Panc1 (cell line): ENCODE measurements at regions not wholly inside any gene's neighbourhood (a gene's known extent, or its start where the extent isn't known, plus 50 kb on each side); places are given as distances from the start of the nearest gene placed in this dataset.

Source experiments
- ATAC-seq: fragments of 200-7000 bp; cut with Tn5 transposase; 2 replicates; pipeline ENCODE4 v1.9.1; 2020; ENCODE audit warnings: mild to moderate bottlenecking, moderate library complexity
- BruUV-seq: library from RNA; stranded (reverse); fragments of 400-500 nt; replicated peaks from 2 replicates; lab custom pipeline; 2021; lab: Mats Ljungman, UMichigan
- CTCF ChIA-PET: fragments of 300-600 bp; sonication (Branson Sonifier 250); formaldehyde crosslinking; loops from one replicate; lab custom pipeline; 2022; ENCODE audit warnings: antibody characterized with exemption; lab: Charles Lee
- POLR2A ChIA-PET: fragments of 300-600 bp; sonication (Branson Sonifier 250); formaldehyde crosslinking; loops from one replicate; lab custom pipeline; 2022; ENCODE audit warnings: antibody characterized with exemption; lab: Charles Lee
- DNase-seq: peaks from one replicate; pipeline ENCODE4 v3.0.0-alpha.2; 2010; ENCODE audit warnings: low read depth, low spot score
- H3K27ac ChIP-seq: 2 replicates; pipeline ENCODE4 v1.5.1; 2011; ENCODE audit warnings: mild to moderate bottlenecking, low read length, inconsistent platforms
- H3K27me3 ChIP-seq: fragments of 200-500 bp; sonication (Bioruptor generic); 2 replicates; pipeline ENCODE4 v1.6.0; 2014; ENCODE audit warnings: low read length, inconsistent platforms; ENCODE audit not compliant: control insufficient read depth, insufficient read depth
- H3K36me3 ChIP-seq: fragments of 200-500 bp; sonication (Bioruptor generic); 2 replicates; pipeline ENCODE4 v1.5.1; 2014; ENCODE audit warnings: inconsistent platforms, mild to moderate bottlenecking, low read length, moderate library complexity; ENCODE audit not compliant: control insufficient read depth, insufficient read depth
- H3K4me1 ChIP-seq: 2 replicates; pipeline ENCODE4 v1.5.1; 2011; ENCODE audit warnings: inconsistent platforms, mild to moderate bottlenecking, low read length, moderate library complexity; ENCODE audit not compliant: control insufficient read depth, insufficient read depth
- H3K4me3 ChIP-seq, 2 experiments: 2 replicates each; pipeline ENCODE4 v1.5.1; 2011 to 2012; ENCODE audit warnings: low read depth in 2 of 2, low read length in 2 of 2, mild to moderate bottlenecking in 2 of 2, inconsistent platforms in 1 of 2, moderate library complexity in 1 of 2
- H3K9me3 ChIP-seq: fragments of 200-500 bp; sonication (Bioruptor generic); 2 replicates; pipeline ENCODE4 v1.5.1; 2014; ENCODE audit warnings: low read depth, mild to moderate bottlenecking, inconsistent platforms, low read length, moderate library complexity; ENCODE audit not compliant: control insufficient read depth, insufficient read depth
- POLR2AphosphoS5 ChIP-seq: IDR thresholded peaks from 2 replicates; pipeline ENCODE4 v1.6.1; 2012; ENCODE audit warnings: mild to moderate bottlenecking, low read depth, low read length, moderate library complexity
- SIN3A ChIP-seq: IDR thresholded peaks from 2 replicates; pipeline ENCODE4 v1.6.1; 2012; ENCODE audit warnings: low read depth, mild to moderate bottlenecking, low read length, moderate library complexity, borderline replicate concordance; ENCODE audit not compliant: insufficient read depth
- TCF7L2 ChIP-seq: IDR thresholded peaks from 2 replicates; pipeline ENCODE4 v1.6.1; 2011; ENCODE audit warnings: mild to moderate bottlenecking, low read depth, low read length, inconsistent platforms
- in situ Hi-C: cut with HindIII; loops from 2 replicates; pipeline ENCODE4 v1.10.0; 2016; ENCODE audit warnings: low sequenced_read_pairs, low pct_unique_long_range_greater_than_20kb
- intact Hi-C: fragments of 100-400 bp; cut with micrococcal nuclease; formaldehyde crosslinking; loops from one replicate; pipeline ENCODE4 v1.10.0; 2022; ENCODE audit not compliant: unreplicated experiment
- TF ChIP-seq, protein P1 (sequence below), 2 experiments: IDR thresholded peaks; 2 replicates each; pipeline ENCODE4 v1.6.1; 2011 to 2012; ENCODE audit warnings: low read depth in 2 of 2, control low read depth in 1 of 2, low read length in 1 of 2, mild to moderate bottlenecking in 1 of 2, moderate library complexity in 1 of 2; ENCODE audit not compliant: insufficient read depth in 1 of 2
- TF ChIP-seq, protein P2 (sequence below): fragments of 450-650 bp; IDR thresholded peaks from 2 replicates; pipeline ENCODE4 v1.5.1; 2017; ENCODE audit warnings: mild to moderate bottlenecking

DNA sequence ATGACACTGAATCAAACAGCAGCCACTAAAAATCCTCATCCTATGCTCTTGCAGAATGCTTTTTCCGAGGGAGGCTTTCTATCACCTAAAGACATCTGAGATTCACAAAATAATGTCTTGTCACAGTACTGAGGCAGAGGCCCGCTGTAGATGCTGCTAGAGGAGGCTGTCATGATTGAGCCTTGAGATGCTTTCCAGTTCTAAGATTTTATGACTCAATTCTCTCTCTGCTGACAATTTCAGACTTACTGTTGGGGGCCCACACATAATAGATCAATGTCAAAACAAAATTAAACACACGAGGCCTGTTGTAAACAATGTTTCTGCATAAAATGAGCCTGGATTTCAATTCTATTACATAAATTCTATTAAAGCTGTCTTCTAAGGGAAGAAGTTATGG is 132.7 kb upstream of the ARL4C start:
- ChIA-PET CTCF (no interaction called here), POLR2A (no interaction called here)
- H3K36me3 ChIP-seq: no peaks in the 10 kb centered on the region
- H3K9me3 ChIP-seq: no peaks in the 10 kb centered on the region
- DNase-seq (no peak), ATAC-seq (no peak)
- H3K27ac ChIP-seq: no peak overlapping the region
- H3K4me3 ChIP-seq: no peak overlapping the region
- intact Hi-C loops (no loop called here), in situ Hi-C loops (no loop called here)
- no peaks in the 10 kb centered on the region for H3K27me3 ChIP-seq
- TF ChIP-seq TCF7L2: no peak
- TF ChIP-seq SIN3A: no peak
- TF ChIP-seq, protein P1, sequence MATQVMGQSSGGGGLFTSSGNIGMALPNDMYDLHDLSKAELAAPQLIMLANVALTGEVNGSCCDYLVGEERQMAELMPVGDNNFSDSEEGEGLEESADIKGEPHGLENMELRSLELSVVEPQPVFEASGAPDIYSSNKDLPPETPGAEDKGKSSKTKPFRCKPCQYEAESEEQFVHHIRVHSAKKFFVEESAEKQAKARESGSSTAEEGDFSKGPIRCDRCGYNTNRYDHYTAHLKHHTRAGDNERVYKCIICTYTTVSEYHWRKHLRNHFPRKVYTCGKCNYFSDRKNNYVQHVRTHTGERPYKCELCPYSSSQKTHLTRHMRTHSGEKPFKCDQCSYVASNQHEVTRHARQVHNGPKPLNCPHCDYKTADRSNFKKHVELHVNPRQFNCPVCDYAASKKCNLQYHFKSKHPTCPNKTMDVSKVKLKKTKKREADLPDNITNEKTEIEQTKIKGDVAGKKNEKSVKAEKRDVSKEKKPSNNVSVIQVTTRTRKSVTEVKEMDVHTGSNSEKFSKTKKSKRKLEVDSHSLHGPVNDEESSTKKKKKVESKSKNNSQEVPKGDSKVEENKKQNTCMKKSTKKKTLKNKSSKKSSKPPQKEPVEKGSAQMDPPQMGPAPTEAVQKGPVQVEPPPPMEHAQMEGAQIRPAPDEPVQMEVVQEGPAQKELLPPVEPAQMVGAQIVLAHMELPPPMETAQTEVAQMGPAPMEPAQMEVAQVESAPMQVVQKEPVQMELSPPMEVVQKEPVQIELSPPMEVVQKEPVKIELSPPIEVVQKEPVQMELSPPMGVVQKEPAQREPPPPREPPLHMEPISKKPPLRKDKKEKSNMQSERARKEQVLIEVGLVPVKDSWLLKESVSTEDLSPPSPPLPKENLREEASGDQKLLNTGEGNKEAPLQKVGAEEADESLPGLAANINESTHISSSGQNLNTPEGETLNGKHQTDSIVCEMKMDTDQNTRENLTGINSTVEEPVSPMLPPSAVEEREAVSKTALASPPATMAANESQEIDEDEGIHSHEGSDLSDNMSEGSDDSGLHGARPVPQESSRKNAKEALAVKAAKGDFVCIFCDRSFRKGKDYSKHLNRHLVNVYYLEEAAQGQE (IDR thresholded peaks at IDR 0.05; ENCODE audit: insufficient read depth in 1 of 2, low read depth in 2 of 2, low read length in 1 of 2): no peak
- no peaks in the 10 kb centered on the region; the same call in 1 of the 2 replicates for H3K4me1 ChIP-seq
- BruUV-seq: no TSS peak

DNA sequence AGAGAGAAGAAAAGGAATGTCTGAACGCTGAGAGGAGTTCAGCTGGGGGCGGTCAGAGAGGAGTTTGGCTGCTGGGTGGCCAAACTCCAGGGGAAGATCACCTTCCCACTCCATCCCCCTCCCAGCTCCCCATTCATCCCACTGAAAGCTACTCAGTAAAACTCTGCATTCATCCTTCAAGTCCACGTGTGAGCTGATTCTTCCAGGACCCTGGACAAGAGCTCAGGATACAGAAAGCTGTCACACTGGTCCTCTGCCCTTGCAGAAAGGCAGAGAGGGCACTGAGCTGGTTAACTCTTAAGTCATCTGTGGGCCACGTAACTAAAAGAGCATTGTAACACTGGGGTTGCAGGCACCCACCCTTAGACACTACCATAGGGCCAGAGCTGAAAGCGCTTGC is 132.1 kb upstream of the ARL4C start:
- POLR2A ChIA-PET: no interaction called here
- Histone ChIP-seq H3K27me3 (no peaks in the 10 kb centered on the region), H3K9me3 (no peaks in the 10 kb centered on the region), H3K4me3 (no peak overlapping the region), H3K36me3 (no peaks in the 10 kb centered on the region), H3K4me1 (no peaks in the 10 kb centered on the region; the same call in 1 of the 2 replicates), H3K27ac (no peak overlapping the region)
- ATAC-seq (no peak), DNase-seq (no peak)
- intact Hi-C loops: no loop called here
- in situ Hi-C loops: no loop called here
- TF ChIP-seq, protein P1 (IDR thresholded peaks at IDR 0.05; ENCODE audit: insufficient read depth in 1 of 2, low read depth in 2 of 2, low read length in 1 of 2): peak; percentile 59 to 72
- no peak for TF ChIP-seq SIN3A
- no TSS peak for BruUV-seq
- CTCF ChIA-PET: no interaction called here

DNA sequence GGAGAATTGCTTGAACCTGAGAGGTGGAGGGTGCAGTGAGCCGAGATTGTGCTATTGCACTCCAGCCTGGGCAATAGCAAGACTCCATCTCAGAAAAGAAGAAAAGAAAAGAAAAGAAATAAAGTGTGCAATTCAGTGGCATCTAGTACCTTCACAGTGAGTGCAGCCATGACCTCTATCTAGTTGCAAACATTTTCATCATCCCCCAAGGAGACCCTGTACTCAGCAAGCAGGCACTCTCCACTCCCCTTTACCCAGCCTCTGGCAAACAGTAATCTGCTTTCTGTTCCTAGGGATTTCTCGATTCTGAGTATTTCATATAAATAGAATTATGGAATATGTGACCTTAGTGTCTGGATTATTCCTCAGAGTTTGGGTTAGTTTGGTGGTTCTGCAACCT is 130.4 kb upstream of the ARL4C start:
- BruUV-seq: no TSS peak

More for the DNA sequence above, 130.4 kb upstream of the ARL4C start:
- ATAC-seq (no peak), DNase-seq (no peak)
- in situ Hi-C loops: no loop called here
- POLR2A ChIA-PET: no interaction called here
- CTCF ChIA-PET: no interaction called here
- H3K9me3 ChIP-seq: no peaks in the 10 kb centered on the region
- intact Hi-C loops: no loop called here
- no peak overlapping the region for H3K27ac ChIP-seq
- no peaks in the 10 kb centered on the region for H3K36me3 ChIP-seq
- no peaks in the 10 kb centered on the region for H3K4me1 ChIP-seq
- TF ChIP-seq, protein P1 (IDR thresholded peaks at IDR 0.05; ENCODE audit: insufficient read depth in 1 of 2, low read depth in 2 of 2, low read length in 1 of 2): no peak
- TF ChIP-seq TCF7L2: no peak
- no peak for TF ChIP-seq POLR2AphosphoS5
- TF ChIP-seq, protein P2, sequence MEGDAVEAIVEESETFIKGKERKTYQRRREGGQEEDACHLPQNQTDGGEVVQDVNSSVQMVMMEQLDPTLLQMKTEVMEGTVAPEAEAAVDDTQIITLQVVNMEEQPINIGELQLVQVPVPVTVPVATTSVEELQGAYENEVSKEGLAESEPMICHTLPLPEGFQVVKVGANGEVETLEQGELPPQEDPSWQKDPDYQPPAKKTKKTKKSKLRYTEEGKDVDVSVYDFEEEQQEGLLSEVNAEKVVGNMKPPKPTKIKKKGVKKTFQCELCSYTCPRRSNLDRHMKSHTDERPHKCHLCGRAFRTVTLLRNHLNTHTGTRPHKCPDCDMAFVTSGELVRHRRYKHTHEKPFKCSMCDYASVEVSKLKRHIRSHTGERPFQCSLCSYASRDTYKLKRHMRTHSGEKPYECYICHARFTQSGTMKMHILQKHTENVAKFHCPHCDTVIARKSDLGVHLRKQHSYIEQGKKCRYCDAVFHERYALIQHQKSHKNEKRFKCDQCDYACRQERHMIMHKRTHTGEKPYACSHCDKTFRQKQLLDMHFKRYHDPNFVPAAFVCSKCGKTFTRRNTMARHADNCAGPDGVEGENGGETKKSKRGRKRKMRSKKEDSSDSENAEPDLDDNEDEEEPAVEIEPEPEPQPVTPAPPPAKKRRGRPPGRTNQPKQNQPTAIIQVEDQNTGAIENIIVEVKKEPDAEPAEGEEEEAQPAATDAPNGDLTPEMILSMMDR: no peak
- TF ChIP-seq SIN3A: no peak
- no peak overlapping the region for H3K4me3 ChIP-seq
- no peaks in the 10 kb centered on the region for H3K27me3 ChIP-seq
